ENCODE measurements at regions not wholly inside any gene's neighbourhood (a gene's known extent, or its start where the extent isn't known, plus 50 kb on each side); places are given as distances from the start of the nearest gene placed in this dataset.

GRCh38 chr6:17036065-17036393, 65.8 kb upstream of the STMND1 start:
- no TSS peak for BruUV-seq (replicated peaks)
- Histone ChIP-seq H3K4me3 (replicated peaks in 1 of 3; ENCODE audit: insufficient read depth in 1 of 3, low read depth in 1 of 3, low read length in 3 of 3) (no peak overlapping the region), H3K27me3 (ENCODE audit: control insufficient read depth in 2 of 2, insufficient read depth in 2 of 2, low read length in 2 of 2) (peaks cover 5 to 15% of the 10 kb centered on the region in 2 experiments), H3K9me3 (replicated peaks; ENCODE audit: control insufficient read depth, insufficient read depth, low read length) (no peaks in the 10 kb centered on the region), H4K20me1 (replicated peaks; ENCODE audit: control insufficient read depth, extremely low read depth, insufficient read depth, low read length) (no peaks in the 10 kb centered on the region), H3K36me3 (ENCODE audit: control insufficient read depth in 2 of 2, extremely low read depth in 1 of 2, insufficient read depth in 2 of 2, low read length in 2 of 2) (no peaks in the 10 kb centered on the region), H3K4me2 (ENCODE audit: insufficient read depth, low read length) (no peak overlapping the region), H3K9me1 (replicated peaks; ENCODE audit: control insufficient read depth, extremely low read depth, insufficient read depth, low read length) (no peaks in the 10 kb centered on the region), H3K79me2 (ENCODE audit: control insufficient read depth, insufficient read depth, low read length) (no peaks in the 10 kb centered on the region), H3K27ac (ENCODE audit: insufficient read depth, low read depth, low read length) (no peak overlapping the region), H3K4me1 (ENCODE audit: control insufficient read depth, extremely low read depth, insufficient read depth, low read length) (peaks cover 13% of the 10 kb centered on the region), H2AFZ (ENCODE audit: low read depth, low read length) (no peak overlapping the region), H3K9ac (replicated peaks; ENCODE audit: extremely low read depth, insufficient read depth, low read length) (no peak overlapping the region)
- FAIRE-seq, result no peak
- no peak for TF ChIP-seq FOS (IDR thresholded peaks at IDR 0.05; ENCODE audit: borderline replicate concordance, insufficient read depth, low read length)
- no peak for TF ChIP-seq JUN (IDR thresholded peaks at IDR 0.05; ENCODE audit: borderline replicate concordance, insufficient read depth, insufficient read length, low read depth)
- no peak for TF ChIP-seq GATA2 (IDR thresholded peaks at IDR 0.05; ENCODE audit: insufficient read depth, insufficient read length, low read depth, low read length)
- TF ChIP-seq EZH2 (IDR thresholded peaks at IDR 0.05; ENCODE audit: borderline replicate concordance, low read depth, low read length, severe bottlenecking), result no peak
- no peak for TF ChIP-seq MAX (IDR thresholded peaks at IDR 0.05; ENCODE audit: insufficient read depth, insufficient read length)
- TF ChIP-seq CTCF (IDR thresholded peaks at IDR 0.05; ENCODE audit: extremely low read depth in 1 of 2, insufficient read depth in 1 of 2, low read depth in 1 of 2, low read length in 2 of 2), result no peak
- no peak for TF ChIP-seq POLR2A (IDR thresholded peaks at IDR 0.05; ENCODE audit: low read depth, low read length)
- no peak for TF ChIP-seq POLR2AphosphoS5 (IDR thresholded peaks at IDR 0.05; ENCODE audit: insufficient read depth, low read depth, low read length)
- dilution Hi-C loops (cut with MboI; ENCODE audit: extremely low pct_ligation_motif_present, low sequenced_read_pairs), result no loop called here
- intact Hi-C loops (cut with micrococcal nuclease), result no loop called here
- ChIA-PET CTCF (no interaction called here), POLR2A (no interaction called here)
- DNase-seq (ENCODE audit: low read depth, low spot score), result no peak

Measured in endothelial cell of umbilical vein (primary cell).